ENCODE measurements at regions not wholly inside any gene's neighbourhood (a gene's known extent, or its start where the extent isn't known, plus 50 kb on each side); places are given as distances from the start of the nearest gene placed in this dataset.

DNA sequence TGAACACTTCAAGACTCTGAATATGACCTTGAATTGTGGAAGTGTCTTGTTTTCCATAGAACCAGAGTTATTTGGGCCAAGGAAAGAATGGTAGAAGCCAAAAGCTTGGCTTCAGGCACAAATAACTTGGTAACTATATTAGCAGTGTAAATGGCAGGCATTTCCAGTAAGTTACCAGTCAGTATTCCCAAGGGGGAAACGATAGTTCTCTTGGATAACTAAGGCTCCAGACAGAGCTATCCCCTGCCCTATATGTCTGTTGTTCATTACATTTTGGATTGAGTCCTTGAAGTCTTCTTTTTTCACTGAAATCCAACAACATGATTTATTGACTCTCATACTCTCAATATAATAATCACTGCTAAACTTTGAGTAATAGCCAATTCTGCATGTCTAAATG is 364.1 kb downstream of the MAGEB5 start:
- ChIA-PET POLR2A (ENCODE audit: unreplicated experiment) (no interaction called here), CTCF (no interaction called here)
- intact Hi-C loops (cut with micrococcal nuclease) = no loop called here
- Histone ChIP-seq H2AFZ (ENCODE audit: low read length) (no peak overlapping the region), H3K4me3 (ENCODE audit: low read length) (no peak overlapping the region), H3K36me3 (ENCODE audit: low read depth, low read length) (no peaks in the 10 kb centered on the region), H3K9ac (ENCODE audit: low read length) (no peak overlapping the region), H3K9me2 (replicated peaks; ENCODE audit: low read length) (no peaks in the 10 kb centered on the region), H3K9me3 (ENCODE audit: low read length) (no peaks in the 10 kb centered on the region), H3K27ac (ENCODE audit: low read length) (no peak overlapping the region), H3F3A (ENCODE audit: low read length, unreplicated experiment) (no peaks in the 10 kb centered on the region), H3K27me3 (ENCODE audit: low read length) (no peaks in the 10 kb centered on the region), H3K4me1 (ENCODE audit: insufficient read depth, low read length) (no peaks in the 10 kb centered on the region), H3K79me2 (ENCODE audit: low read length) (no peaks in the 10 kb centered on the region), H3K4me2 (ENCODE audit: low read length) (no peak overlapping the region), H4K20me1 (ENCODE audit: low read length) (no peaks in the 10 kb centered on the region)
- TF ChIP-seq EZH2phosphoT487 (IDR thresholded peaks at IDR 0.05; ENCODE audit: borderline replicate concordance, low read length) = no peak
- no peak for TF ChIP-seq EZH2 (IDR thresholded peaks at IDR 0.05; ENCODE audit: low read length, unreplicated experiment)
- ATAC-seq (no peak), DNase-seq (no peak)
- BruUV-seq (replicated peaks) = no TSS peak

DNA sequence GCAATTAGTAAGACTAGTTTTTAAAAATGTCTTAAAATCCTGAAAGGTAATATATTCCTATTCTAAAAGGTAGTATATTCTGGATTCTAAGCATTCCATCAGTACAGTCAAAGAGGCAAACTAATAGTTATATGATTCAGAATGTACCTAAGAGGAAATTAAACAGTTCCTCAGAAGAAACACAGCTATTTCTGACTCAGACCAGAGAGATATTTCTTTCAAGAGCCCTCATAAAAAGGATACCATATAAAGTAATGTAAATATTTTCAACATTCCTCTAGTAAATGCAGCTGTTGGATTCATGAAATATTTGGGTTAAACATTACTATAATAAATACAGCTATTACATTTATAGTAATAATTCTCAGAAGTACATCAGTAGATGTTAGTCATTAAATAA is 358.3 kb downstream of the MAGEB5 start:
- no peak for TF ChIP-seq EZH2 (IDR thresholded peaks at IDR 0.05; ENCODE audit: low read length, unreplicated experiment)
- TF ChIP-seq, protein P1, sequence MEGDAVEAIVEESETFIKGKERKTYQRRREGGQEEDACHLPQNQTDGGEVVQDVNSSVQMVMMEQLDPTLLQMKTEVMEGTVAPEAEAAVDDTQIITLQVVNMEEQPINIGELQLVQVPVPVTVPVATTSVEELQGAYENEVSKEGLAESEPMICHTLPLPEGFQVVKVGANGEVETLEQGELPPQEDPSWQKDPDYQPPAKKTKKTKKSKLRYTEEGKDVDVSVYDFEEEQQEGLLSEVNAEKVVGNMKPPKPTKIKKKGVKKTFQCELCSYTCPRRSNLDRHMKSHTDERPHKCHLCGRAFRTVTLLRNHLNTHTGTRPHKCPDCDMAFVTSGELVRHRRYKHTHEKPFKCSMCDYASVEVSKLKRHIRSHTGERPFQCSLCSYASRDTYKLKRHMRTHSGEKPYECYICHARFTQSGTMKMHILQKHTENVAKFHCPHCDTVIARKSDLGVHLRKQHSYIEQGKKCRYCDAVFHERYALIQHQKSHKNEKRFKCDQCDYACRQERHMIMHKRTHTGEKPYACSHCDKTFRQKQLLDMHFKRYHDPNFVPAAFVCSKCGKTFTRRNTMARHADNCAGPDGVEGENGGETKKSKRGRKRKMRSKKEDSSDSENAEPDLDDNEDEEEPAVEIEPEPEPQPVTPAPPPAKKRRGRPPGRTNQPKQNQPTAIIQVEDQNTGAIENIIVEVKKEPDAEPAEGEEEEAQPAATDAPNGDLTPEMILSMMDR (conservative IDR thresholded peaks at IDR 0.05; ENCODE audit: low read depth, low read length) = no peak
- no peak for TF ChIP-seq EZH2phosphoT487 (IDR thresholded peaks at IDR 0.05; ENCODE audit: borderline replicate concordance, low read length)
- H4K20me1 ChIP-seq (ENCODE audit: low read length) = no peaks in the 10 kb centered on the region
- H3K9me2 ChIP-seq (replicated peaks; ENCODE audit: low read length) = no peaks in the 10 kb centered on the region
- no peak overlapping the region for H3K9ac ChIP-seq (ENCODE audit: low read length)
- ATAC-seq = no peak
- BruUV-seq (replicated peaks) = no TSS peak
- CTCF ChIA-PET = no interaction called here
- no peak overlapping the region for H3K27ac ChIP-seq (ENCODE audit: low read length)
- no peaks in the 10 kb centered on the region for H3K27me3 ChIP-seq (ENCODE audit: low read length)
- no peaks in the 10 kb centered on the region for H3K4me1 ChIP-seq (ENCODE audit: insufficient read depth, low read length)
- no peaks in the 10 kb centered on the region for H3K36me3 ChIP-seq (ENCODE audit: low read depth, low read length)
- H3K79me2 ChIP-seq (ENCODE audit: low read length) = no peaks in the 10 kb centered on the region
- no peak overlapping the region for H2AFZ ChIP-seq (ENCODE audit: low read length)
- no peaks in the 10 kb centered on the region for H3F3A ChIP-seq (ENCODE audit: low read length, unreplicated experiment)
- no peak overlapping the region for H3K4me3 ChIP-seq (ENCODE audit: low read length)
- POLR2A ChIA-PET (ENCODE audit: unreplicated experiment) = no interaction called here
- H3K9me3 ChIP-seq (ENCODE audit: low read length) = no peaks in the 10 kb centered on the region
- DNase-seq = peak; percentile 4
- intact Hi-C loops (cut with micrococcal nuclease) = no loop called here
- H3K4me2 ChIP-seq (ENCODE audit: low read length) = no peak overlapping the region

DNA sequence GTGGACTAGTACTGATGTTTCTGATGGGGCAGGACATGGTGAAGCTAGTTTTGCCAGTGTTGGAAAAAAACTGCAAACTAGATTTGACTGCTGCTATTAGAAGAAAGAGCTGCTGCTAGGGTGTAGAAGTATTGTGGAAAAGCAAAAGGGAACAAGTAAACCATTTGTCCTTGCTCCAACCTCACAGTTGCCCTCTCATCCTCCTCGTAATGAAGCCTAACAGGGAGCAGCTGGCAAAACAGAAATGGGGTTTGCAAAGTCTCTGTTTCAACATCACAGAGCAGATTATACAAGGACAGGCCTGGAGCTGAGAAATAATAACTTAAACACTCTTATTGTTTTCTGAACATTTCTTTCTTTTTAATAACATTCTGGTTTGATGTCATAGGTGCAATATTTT is 346.2 kb downstream of the MAGEB5 start:
- H4K20me1 ChIP-seq (ENCODE audit: low read length) = no peaks in the 10 kb centered on the region
- POLR2A ChIA-PET (ENCODE audit: unreplicated experiment) = no interaction called here
- CTCF ChIA-PET = no interaction called here
- H3K4me3 ChIP-seq (ENCODE audit: low read length) = no peak overlapping the region
- BruUV-seq (replicated peaks) = no TSS peak
- intact Hi-C loops (cut with micrococcal nuclease) = no loop called here
- no peaks in the 10 kb centered on the region for H3K9me2 ChIP-seq (replicated peaks; ENCODE audit: low read length)
- H3K36me3 ChIP-seq (ENCODE audit: low read depth, low read length) = no peaks in the 10 kb centered on the region
- DNase-seq (no peak), ATAC-seq (no peak)
- H3K4me2 ChIP-seq (ENCODE audit: low read length) = no peak overlapping the region
- no peak overlapping the region for H3K9ac ChIP-seq (ENCODE audit: low read length)
- H3K79me2 ChIP-seq (ENCODE audit: low read length) = no peaks in the 10 kb centered on the region
- no peaks in the 10 kb centered on the region for H3K27me3 ChIP-seq (ENCODE audit: low read length)
- TF ChIP-seq EZH2 (IDR thresholded peaks at IDR 0.05; ENCODE audit: low read length, unreplicated experiment) (no peak), EZH2phosphoT487 (IDR thresholded peaks at IDR 0.05; ENCODE audit: borderline replicate concordance, low read length) (no peak)
- TF ChIP-seq, protein P1 (conservative IDR thresholded peaks at IDR 0.05; ENCODE audit: low read depth, low read length) = no peak
- H3K9me3 ChIP-seq (ENCODE audit: low read length) = no peaks in the 10 kb centered on the region; the same call in 1 of the 2 replicates
- no peaks in the 10 kb centered on the region for H3F3A ChIP-seq (ENCODE audit: low read length, unreplicated experiment)
- H3K4me1 ChIP-seq (ENCODE audit: insufficient read depth, low read length) = no peaks in the 10 kb centered on the region
- no peak overlapping the region for H3K27ac ChIP-seq (ENCODE audit: low read length)
- no peak overlapping the region for H2AFZ ChIP-seq (ENCODE audit: low read length)

All from PC-3 (cell line).